Erythroblast (primary cell): ENCODE measurements at regions not wholly inside any gene's neighbourhood (a gene's known extent, or its start where the extent isn't known, plus 50 kb on each side); places are given as distances from the start of the nearest gene placed in this dataset.

Source experiments
- GATA1 ChIP-seq: IDR thresholded peaks from 2 replicates; pipeline ENCODE4 v1.6.1; 2011; ENCODE audit warnings: low read depth, mild to moderate bottlenecking, control low read depth, low read length, moderate library complexity
- POLR2A ChIP-seq: IDR thresholded peaks from 2 replicates; pipeline ENCODE4 v1.6.1; 2011; ENCODE audit warnings: mild to moderate bottlenecking, low read length

DNA sequence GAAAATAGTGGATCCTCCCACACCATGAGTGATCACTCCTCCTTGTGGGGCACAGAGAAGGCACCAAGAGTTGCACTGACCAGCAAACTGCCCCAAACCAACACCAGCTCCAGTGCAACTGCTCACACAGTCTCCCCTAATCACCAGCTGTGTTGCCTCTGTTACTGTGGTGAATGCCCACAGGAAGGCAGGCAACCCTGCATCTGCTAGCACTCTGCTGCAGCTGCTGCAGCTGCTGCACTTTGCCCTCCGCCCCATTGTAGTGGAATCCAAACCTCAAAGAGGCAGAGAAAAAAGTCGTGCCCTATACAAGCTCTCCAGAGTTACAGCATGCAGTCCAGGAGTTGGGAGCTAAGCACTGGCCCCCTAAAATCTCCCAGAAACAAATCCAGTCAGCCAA is 339.6 kb downstream of the TRIM36 start:
- TF ChIP-seq POLR2A (no peak), GATA1 (no peak)
